Cardiac fibroblast (primary cell): ENCODE measurements at regions not wholly inside any gene's neighbourhood (a gene's known extent, or its start where the extent isn't known, plus 50 kb on each side); places are given as distances from the start of the nearest gene placed in this dataset.
A peak's percentile ranks its signal among the peaks of the same experiment; 100 is the strongest.

ENCODE experiments used
- DNase-seq, 2 donors: peaks; one replicate each; pipeline versions ENCODE4 v3.0.0 to v3.0.0-alpha.2; 2010; ENCODE audit warnings: low read depth in 2 of 2
- H3K4me3 ChIP-seq, 2 donors: replicated peaks in 1 of 2; 1 replicate in 1 of 2; 2 replicates in 1 of 2; pipeline ENCODE4 v1.5.1; 2011; ENCODE audit warnings: low read depth in 2 of 2, low read length in 2 of 2, mild to moderate bottlenecking in 2 of 2, moderate library complexity in 1 of 2
- TF ChIP-seq, protein P1 (sequence below): IDR thresholded peaks from one replicate; pipeline ENCODE4 v1.5.1; 2011; ENCODE audit warnings: low read depth, mild to moderate bottlenecking, low read length, inconsistent platforms

DNA sequence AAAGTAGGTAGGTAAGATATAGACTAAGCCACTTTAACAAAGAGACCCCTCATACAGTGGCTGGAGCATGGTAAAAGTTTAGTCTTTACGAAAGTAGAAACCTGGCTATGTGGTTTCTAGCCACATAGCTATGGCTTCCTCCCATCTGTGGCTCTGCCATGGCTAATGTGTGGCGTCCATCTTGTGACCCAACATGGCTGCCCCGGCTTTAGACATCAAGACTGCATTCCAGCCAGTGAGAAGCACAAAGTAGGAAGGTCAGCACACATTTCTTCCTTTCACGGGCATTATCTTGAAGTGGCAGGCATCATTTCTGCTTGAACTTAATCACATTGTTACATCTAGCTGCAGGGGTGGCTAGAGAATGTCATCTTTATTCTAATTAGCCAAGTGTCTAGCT, 148.3 kb downstream of the TBX5 start:
- DNase-seq = no peak
- TF ChIP-seq, protein P1, sequence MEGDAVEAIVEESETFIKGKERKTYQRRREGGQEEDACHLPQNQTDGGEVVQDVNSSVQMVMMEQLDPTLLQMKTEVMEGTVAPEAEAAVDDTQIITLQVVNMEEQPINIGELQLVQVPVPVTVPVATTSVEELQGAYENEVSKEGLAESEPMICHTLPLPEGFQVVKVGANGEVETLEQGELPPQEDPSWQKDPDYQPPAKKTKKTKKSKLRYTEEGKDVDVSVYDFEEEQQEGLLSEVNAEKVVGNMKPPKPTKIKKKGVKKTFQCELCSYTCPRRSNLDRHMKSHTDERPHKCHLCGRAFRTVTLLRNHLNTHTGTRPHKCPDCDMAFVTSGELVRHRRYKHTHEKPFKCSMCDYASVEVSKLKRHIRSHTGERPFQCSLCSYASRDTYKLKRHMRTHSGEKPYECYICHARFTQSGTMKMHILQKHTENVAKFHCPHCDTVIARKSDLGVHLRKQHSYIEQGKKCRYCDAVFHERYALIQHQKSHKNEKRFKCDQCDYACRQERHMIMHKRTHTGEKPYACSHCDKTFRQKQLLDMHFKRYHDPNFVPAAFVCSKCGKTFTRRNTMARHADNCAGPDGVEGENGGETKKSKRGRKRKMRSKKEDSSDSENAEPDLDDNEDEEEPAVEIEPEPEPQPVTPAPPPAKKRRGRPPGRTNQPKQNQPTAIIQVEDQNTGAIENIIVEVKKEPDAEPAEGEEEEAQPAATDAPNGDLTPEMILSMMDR = no peak

DNA sequence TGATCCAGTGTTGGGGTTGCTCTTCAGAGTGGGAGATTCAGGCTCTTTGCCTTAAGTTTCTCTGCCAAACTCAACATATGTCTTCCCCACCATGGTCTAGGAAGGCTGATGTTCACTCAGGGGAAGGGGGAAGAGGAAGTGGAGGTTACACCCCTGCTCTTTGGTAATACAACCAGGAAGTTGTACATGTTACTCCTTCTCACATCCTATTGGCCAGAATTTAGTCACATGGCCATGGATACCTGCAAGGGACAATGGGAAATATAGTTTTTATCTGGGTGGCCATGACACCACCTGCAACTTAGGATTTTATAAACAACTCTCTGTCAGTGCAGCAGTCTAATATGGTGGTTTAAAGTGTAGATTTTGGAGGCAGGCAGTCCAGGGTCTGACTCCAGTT, 150.9 kb downstream of the TBX5 start:
- no peak for DNase-seq

More for the DNA sequence above, 148.3 kb downstream of the TBX5 start:
- H3K4me3 ChIP-seq = no peak overlapping the region

DNA sequence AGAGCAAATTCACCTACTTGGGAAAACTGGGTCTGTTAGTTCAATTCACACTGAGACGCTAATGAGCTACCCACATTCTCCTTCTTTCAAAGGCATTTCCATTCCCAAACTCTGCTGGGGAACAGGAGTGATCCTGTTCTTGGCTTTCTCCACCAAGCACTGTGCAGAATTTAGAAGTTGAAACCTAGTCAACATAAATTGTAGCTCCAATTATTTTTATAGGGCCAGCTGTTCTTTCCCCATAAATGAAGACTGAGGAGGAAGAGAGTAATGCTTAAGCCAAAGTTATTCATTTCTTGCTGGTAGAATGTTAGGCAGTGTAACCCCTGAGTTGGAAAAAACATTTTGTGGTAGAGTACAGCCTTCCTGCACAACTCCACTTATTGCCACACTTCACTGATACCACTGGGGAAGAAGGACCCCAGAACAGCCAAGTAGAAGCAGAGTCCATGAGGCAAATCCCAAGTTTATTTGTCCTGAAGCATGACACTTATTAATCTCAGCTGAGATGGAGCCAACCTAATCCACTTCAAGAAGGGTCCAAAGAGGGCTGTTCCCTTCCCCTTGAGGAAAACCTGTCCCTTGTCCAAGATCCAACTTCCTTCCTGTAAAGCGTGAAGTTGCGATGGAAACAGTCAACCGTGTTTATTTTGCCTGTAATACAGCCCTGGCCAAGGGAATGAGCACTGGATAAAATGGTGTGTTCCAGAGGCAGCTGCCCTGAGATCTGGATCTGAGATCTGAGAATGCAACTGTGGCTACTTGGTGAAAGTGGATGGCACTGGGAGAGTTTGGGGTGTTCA, 151.8 kb downstream of the TBX5 start:
- TF ChIP-seq, protein P1 = no peak
- no peak overlapping the region for H3K4me3 ChIP-seq
- DNase-seq = no peak

More for the DNA sequence above, 150.9 kb downstream of the TBX5 start:
- H3K4me3 ChIP-seq = no peak overlapping the region
- TF ChIP-seq, protein P1 = no peak

DNA sequence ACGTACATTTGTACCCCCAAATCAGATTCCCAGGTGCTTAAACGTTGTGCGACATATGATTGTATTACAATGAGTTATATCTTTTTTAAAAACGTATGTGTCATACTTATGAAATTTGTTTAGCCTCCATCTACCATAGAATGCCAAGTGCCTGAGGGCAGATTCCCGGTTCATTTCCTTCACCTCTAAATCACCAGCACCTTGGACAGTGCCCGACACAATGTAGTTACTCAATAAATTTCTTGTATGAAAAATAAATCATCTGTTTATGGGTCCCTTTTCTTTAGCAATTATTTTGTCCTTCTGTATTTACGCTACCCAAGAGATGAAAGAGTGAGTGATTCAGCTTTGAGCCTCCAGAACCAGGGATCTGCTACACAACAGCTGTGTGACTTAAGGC, 157.4 kb downstream of the TBX5 start:
- TF ChIP-seq, protein P1 = no peak
- no peak overlapping the region for H3K4me3 ChIP-seq

DNA sequence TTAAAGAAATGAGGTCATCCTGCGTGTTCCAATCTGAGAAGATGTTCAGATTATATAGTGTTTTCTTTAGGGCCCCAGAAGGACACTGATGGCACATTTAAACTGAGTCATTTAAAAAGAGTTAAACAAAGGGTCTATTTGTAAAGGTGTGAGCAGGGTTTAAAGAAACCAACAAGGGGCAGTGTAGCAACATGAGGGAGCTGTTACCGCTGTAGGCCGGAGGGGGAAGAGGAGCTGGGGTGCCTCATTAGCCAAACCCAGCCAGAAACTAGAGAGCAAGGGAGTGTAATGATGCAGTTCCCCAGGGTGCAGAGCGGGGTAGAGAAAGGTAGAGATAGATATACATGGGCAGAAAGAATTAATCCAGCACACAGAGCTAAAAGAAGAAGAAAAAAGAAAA, 160.4 kb downstream of the TBX5 start:
- no peak overlapping the region for H3K4me3 ChIP-seq
- peak in 1 of 2 donors; percentile 17 for DNase-seq
- TF ChIP-seq, protein P1 = no peak

More for the DNA sequence above, 157.4 kb downstream of the TBX5 start:
- no peak for DNase-seq

DNA sequence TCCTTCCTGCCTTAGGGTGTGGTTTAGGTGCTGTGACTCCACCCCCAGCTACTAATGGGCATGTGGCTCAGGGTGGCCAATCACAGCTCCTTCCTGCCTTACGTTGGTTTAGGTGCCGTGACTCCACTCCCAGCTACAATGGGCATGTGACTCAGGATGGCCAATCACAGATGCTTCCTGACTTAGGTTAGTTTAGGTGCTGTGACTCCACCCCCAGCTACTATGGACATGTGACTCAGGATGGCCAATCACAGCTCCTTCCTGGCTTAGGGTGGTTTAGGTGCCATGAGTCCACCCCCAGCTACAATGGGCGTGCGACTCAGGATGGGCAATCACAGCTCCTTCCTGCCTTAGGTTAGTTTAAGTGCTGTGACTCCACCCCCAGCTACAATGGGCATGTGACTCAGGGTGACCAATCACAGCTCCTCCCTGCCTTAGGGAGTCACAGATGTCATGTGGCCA, 163.9 kb downstream of the TBX5 start:
- no peak overlapping the region for H3K4me3 ChIP-seq
- TF ChIP-seq, protein P1 = no peak
- DNase-seq = no peak
